ENCODE measurements at regions not wholly inside any gene's neighbourhood (a gene's known extent, or its start where the extent isn't known, plus 50 kb on each side); places are given as distances from the start of the nearest gene placed in this dataset.

DNA sequence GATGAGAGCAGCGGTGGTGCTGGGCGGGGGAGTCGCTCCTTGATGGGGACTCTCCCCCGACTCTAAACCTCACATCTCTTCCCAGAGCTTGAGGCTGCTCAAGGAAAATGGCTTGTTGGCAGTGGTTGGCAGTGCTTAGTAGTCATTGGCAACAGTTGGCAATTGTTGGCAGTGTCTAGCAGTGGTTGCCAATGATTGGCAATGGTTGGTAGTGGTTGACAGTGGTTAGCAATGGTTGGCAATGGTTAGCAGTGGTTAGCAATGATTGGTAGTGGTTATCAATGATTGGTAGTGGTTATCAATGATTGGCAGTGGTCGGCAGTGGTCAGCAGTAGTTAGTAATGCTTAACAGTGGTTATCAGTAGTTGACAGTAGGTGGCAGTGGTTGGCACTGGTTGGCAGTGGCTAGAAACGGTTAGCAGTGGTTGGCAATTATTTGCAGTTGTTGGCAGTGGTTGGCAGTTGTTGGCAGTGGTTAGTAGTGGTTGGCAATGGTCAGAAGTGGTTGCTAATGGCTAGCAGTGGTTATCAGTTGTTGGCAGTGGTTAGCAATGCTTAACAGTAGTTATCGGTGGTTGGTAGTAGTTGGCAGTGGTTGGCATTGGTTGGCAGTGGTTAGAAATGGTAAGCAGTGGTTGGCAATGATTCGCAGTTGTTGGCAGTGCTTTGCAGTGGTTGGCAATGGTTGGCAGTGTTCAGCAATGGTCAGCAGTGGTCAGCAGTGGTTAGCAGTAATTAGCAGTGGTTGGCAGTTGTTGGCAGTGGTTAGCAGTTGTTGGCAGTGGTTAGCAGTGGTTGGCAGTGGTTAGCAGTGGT lies 85.4 kb upstream of the OTOS start:
- DNase-seq (ENCODE audit: extremely low read depth in 1 of 2, low read depth in 1 of 2): no peak

DNA sequence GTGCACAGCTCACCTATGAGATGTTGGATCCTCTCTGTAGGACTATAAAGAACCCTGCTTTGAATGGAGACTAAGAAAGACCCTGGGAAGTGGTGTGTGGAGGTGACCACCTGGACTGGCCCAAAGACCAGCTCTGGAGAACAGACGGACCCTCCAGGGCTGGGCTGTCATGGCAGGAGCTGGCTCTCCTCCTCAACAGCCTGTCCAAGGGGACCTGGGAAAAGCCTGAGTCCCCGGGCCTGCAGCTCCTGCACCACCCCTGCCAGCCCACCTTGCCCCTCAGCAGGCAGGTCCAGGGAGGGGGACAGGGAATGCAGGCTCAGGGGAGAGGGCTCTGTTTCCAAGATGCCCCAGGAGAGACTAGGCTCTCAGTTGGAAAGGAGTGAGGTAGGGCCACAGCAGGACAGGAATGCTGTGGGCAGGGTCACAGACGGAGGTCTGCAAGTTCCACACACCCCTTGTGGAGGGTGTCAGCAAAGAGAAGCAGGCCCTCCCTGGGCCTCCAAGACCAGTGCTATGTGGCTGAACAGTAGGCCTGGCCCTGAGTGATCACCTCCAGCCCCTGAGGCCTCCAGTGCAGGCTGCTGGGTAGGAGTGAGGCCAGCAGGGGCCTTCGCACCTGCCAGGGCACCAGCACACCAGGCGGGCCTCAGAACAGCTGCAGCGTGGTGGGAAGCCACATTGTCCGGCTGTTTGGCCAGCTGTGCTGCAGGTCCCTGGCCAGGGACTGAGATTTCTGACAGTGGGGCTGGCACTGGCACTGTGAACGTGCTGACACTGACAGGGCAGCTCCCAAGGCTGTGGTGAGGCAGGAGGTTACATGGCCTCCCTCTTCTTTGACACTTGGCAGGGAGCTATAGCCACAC lies 86.4 kb upstream of the OTOS start:
- DNase-seq (ENCODE audit: extremely low read depth in 1 of 2, low read depth in 1 of 2): no peak

DNA sequence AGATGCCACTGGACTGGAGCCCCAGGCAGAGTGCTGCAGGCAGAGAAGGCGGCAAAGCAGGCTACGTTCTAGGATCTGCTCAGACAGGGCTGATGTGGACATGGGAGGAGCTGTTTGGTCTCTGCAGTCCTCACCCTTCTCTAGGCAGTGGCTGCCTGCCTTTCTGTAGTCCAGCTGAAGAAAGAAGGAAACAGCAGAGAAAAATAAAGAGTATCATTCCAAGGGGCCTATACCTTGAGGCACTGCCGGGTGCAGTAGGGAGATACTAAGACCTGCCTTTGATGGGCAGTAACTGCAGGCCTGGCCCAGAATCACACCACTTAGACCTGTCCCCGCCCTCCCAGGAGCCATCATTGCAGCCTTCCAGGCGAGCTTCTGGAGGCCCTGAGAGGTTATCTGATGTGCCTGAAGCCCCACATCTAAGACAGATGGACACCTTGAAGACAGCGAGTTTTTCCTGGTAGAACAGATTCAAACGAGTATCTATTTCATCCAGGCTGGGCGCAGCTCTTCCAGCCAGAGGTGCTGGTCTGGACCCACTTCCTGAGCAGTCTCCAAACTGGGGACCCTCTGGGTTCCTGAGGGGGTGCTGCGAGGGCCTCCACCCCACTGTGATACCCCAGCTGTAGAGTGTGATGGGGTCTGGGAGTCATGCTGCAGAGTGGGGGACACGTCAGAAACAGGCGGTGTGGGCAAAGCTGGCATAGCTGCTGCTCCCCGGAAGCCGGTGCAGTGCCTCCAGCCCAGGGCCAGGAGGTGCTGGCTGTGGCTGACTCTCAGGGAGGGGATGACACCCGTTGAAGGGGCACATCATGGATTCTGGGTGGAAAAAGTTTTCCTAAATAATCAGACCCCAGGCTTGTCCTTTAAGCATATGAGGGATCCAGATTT lies 87.3 kb upstream of the OTOS start:
- DNase-seq (ENCODE audit: extremely low read depth in 1 of 2, low read depth in 1 of 2): no peak

DNA sequence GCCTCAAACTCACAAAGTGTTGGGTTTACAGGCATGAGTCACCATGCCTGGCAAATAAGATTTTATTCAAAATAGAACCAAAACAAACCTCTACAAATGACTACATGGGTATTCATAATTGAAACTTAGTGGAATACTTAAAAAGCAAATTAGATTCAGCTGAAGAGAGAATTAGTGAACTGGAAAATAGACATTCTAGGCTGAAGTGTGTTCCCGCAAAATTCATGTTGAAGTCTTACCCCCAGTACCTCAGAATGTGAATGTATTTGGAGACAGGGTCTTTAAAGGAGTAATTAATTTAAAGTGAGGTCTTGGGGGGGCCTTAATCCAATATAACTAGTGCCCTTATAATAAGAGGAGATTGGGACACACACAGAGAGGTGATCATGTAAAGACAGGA lies 88.5 kb upstream of the OTOS start:
- no peak for DNase-seq (ENCODE audit: extremely low read depth in 1 of 2, low read depth in 1 of 2)

DNA sequence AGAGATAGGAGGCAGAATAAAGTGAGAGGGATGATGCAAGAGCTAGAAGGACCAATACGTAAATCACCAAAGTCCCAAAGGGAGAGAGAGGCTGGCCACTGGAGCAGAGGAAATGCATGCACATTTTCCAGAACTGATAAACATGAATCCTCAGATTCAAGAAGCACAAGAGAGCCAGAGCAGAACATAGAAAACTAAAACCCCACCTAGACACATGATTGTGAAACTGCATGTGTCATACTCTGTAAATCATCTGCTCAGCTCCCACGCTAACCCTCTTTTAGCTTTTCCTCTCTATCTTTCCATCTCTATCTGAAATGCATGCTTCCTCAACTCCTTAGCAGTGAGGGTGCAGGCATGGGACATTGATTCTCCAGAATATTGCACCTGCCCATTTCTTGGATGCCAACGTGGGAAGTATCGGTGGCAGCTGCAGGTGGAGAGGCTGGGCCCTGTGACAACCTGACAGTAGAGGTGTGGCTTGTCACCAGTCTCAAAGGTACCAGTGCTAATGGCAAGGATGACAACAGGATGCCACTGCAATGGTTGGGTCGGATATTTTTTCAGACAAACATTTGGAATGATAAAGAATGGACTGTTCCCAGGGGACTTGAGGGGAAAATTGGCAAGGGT lies 89.3 kb upstream of the OTOS start:
- no peak for DNase-seq (ENCODE audit: extremely low read depth in 1 of 2, low read depth in 1 of 2)

DNA sequence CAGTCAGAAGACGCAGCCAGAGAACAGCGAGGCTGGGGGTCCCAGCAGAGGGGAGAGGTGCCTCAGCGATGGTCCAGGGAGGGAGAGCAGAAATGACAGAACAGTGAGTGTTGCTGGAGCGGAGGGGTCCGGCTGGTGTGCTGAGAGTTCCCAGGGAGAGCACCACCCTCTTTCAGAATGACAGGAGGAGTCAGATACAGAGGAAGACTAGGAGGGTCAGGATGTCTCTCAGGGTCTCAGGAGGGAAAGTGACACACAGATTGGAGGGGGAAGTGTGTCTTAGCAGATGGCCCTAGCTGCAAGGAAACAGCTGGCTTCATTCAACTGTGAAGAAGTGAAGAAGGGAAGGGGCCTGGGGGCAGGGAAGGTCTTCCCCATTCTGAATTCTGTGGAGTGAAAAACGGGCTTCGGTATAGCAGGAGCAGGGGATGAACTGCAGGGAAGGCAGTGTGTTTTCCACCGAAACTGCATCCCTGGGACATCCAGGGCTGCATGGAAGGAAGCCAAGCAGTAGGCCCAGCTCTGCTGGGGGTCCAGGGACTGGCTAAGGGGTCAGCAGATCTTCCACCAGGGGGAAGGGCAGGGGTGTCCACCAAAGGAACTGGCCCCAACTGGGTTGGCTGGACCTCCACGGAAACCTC lies 90.0 kb upstream of the OTOS start:
- DNase-seq (ENCODE audit: extremely low read depth in 1 of 2, low read depth in 1 of 2): no peak

DNA sequence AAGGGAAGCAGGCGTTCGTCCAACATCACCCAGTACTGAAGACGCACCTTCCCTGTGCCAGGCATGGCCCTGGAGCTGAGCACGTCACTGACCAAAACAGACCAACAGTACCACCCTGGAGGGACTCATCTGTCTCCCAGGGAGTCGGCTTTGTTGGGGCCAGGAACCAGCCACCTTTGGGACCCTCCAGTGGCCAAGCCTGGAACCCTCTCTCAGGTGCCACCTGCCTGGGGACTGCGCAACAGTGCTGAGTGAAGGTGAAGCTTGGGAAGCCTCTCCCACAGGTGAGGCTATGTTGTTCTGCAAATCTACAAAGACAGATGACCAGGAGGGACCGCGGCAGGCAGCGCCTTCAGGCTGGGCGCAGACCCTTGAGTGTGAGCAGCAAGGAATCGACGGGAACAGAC lies 91.4 kb upstream of the OTOS start:
- no peak for DNase-seq (ENCODE audit: extremely low read depth in 1 of 2, low read depth in 1 of 2)

DNA sequence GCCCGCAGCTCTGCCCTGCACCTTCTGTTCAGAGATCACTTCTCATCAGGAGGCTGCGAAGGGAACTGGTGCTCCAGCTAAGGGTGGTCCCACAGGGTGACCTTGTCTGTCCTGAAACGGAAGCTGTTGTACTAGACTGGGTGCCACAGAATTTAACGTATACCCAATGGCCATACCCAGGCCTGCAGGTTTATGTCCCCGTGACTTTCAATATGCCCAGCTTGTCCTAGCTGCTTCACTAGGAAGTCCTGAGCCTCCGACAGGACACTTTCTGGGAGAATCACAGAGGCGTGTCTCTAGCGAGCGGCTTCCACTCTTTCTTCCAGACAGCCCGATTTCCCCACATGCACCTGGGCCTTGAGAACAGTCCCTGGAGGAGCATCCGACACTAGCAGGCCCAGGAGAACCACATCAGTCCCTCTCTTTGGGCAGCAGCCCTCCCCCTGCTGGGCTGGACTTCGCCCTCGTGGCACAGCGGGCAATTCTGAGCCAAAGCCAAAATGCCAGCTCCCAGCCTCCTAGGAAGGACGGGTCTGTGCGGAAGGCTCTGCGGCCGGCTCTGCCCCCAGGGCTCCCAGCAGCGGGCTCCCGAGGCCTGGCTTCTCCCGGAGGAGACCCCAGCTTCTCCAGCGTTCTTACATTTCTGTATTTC lies 91.9 kb upstream of the OTOS start:
- no peak for DNase-seq (ENCODE audit: extremely low read depth in 1 of 2, low read depth in 1 of 2)

DNA sequence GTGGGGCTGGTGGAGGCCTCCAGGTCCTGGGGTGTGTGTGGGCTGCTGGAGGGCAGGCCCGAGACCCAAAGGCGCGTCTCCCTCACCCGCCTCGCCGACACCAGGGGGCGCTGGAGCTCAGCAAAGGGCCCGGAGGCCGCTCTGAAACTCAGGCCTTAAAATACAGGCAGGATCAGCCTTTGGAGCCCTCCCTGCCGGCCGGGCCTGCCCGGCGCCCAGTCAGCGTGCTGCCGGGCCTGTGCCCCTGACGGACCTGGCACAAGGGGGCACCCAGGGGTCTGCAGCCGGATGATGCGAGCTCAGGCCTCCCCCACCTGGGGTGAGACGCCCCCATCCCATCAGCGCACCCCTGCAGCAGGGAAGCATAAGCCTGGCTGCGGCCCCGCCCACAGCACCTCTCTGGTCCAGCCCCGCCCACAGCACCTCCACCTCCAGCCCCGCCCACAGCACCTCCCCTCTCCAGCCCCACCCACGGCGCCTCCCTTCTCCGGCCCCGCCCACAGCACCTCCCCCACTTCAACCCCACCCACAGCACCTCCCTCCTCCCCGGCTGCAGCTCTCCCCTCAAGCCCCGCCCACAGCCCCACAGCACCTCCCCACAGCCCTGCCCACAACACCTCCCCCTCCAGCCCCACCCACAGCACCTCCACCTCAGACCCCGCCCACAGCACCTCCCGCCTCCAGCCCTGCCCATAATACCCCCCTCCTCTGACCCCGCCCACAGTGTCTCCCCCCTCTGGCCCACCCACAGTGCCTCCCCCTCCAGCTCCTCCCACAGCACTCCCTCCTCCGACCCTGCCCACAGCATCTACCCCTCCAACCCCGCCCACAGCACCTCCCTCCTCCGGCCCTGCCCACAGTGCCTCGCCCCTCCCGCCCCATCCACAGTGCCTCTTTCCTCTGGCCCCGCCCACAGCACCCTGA lies 92.8 kb upstream of the OTOS start:
- DNase-seq (ENCODE audit: extremely low read depth in 1 of 2, low read depth in 1 of 2): peak; percentile 17 to 58

DNA sequence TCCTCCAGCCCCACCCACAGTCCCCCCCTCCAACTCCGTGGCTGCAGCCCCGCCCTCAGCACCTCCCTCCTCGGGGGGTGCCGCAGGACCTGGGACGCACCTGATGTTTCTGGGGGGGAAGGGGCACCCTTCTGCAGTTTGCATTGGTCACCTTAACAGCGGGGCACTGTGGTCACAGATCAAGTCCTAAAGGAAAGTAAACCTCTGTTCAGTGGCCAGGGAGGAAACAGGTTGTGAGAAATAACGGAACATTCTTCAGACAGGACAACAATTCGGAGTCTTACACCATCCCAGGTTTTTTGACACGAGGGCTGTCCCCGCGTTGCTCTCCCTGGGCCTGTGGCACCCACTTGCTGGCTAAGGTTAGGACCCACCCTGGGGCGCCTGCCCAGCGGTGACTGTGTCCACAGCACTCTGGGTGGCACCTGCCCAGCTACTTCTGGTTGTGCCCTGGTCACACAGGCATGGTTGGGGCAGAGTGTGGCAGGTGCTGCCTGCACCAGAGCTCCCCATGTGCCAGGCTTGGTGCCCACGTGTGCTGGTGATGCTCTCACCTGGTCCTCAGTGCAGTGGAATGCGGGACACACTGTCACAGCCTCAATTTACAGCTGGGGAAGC lies 93.5 kb upstream of the OTOS start:
- no peak for DNase-seq (ENCODE audit: extremely low read depth in 1 of 2, low read depth in 1 of 2)

DNA sequence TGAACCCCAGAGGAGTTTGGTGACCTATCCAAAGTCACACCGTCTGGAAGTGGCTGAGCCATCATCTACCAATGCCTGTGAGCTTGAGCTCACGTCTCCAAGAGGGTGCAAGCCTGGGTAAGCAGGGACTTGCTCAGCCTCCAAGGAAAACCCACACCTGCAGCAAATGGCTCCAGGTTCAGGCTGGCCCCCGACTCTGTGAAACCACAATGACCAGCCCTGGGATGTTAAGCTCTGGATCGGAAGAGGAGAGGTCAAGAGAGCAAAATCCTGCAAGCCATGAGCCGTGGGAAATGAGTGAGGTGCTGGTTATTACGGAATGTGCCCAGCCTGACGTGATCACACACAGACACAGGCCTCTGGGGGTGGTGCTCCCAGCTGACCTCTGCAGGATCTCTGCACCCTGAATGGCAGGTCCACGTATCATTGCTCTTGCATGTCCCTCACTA lies 94.1 kb upstream of the OTOS start:
- DNase-seq (ENCODE audit: extremely low read depth in 1 of 2, low read depth in 1 of 2): no peak

DNA sequence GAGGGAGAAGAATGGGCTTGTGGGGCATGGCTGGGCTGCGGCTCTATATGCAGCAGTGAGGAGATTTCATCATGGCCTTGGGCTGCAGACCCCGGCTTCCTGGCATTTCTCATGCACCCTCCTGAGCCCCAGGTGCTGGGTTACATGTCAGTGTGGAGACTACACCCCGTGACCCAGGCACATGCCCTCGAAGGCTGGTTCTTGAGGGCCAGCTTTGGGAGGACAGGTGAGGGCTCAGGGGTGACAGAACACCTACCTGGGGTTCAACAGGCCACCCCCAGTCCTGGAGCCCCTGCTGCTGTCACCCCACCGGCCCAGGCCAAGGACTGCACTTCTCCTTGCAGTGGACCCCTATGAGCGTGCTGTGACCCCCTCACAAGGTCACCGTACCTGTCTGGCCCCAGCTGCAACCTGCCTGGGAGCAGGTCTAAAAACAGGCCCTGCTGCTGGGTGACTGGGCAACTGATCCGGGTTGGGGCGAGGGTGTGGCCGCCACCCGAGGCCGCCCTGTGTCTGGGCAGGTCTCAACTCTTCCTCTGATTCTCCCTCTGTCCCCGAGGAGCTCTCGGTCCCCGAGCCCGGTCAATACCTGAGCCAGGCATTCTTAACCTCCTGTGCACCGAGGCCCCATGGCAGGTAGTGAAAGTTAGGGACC lies 94.8 kb upstream of the OTOS start:
- no peak for DNase-seq (ENCODE audit: extremely low read depth in 1 of 2, low read depth in 1 of 2)

DNA sequence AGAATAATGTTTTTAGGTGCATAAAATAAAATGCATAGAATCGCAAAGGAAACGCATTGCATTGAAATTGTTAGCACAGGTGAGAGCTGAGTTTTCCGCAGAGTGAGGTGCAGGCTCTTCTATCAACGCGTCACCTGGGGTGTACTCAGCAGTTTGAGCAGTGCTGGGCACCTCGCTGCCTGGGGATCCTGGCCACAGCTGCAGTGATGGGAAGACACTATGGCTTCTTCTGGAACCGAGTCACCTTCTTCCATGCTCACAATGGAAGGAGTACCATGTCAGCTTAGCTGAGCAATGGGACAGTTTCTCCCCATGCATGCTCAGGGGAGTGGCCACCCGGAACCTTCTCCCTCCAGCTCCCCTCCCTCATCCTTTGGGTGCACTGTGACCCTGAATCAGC lies 95.4 kb upstream of the OTOS start:
- DNase-seq (ENCODE audit: extremely low read depth in 1 of 2, low read depth in 1 of 2): no peak

DNA sequence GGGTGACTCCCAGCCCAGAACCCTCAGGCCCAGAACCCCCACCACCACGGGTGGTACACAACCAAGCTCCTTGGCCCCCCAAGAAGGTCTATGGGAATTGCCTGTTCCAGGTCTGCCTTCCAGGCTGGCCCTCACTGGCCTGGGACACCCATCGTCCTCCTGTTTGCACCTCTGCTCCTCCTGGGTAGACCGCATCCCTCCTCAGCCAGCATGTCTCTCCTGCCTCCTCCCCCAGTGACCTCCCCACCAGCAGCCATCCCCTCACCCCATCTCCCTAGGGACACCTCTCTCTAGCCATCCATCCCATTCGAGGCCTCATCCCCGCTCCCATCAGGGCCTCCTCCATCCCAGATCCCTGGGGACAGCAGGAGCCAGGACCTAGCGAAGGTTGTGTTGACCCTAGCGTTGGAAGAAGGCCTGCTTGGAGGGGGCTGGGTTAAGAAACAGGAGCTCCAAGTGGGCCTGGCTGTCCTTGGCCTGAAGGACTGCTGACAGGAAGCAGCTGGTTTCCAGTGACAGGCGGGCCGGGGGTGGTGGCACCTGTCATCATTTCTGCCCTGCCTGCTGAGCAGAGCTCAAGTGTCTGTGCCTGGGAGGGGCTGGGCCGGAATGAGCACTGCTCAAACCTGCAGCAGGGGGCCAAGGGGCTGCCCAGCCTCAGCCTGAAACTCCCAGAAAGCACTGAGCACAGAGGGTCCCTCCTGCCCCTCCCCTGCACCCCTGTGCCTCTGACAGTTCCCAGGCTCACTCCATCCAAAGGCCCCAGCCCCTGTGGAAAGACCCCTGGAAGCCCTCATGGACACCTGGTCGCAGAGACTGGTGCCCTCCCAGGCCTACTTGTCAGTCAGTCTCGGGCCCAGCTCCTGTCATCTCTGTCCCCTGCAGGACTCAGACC lies 96.0 kb upstream of the OTOS start:
- no peak for DNase-seq (ENCODE audit: extremely low read depth in 1 of 2, low read depth in 1 of 2)

DNA sequence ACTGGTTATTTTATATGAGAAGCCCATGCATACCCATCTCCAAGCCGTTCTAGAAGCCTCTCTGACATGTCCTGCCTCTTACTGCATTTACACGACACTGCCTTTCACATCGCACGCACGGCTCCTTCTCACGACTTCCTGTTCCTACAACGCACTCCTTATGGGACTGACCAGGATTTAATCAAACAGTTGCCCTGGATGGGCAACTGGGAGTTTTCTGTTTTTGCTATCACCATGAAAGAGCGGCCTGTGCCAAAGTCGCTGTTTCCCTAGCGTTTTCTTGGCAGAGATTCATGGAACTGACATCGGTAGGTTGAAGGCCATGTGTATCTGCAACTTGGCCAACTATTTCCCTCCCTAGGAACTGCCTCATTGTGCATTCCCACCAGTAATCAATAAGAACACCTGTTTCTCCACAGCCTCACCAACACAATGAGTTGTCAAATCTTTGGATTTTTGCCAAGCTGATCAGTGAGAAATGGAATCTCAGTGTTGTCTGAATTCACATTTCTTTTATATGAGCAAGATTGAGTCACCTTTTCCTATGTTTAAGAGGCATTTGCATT lies 97.2 kb upstream of the OTOS start:
- DNase-seq (ENCODE audit: extremely low read depth in 1 of 2, low read depth in 1 of 2): no peak

DNA sequence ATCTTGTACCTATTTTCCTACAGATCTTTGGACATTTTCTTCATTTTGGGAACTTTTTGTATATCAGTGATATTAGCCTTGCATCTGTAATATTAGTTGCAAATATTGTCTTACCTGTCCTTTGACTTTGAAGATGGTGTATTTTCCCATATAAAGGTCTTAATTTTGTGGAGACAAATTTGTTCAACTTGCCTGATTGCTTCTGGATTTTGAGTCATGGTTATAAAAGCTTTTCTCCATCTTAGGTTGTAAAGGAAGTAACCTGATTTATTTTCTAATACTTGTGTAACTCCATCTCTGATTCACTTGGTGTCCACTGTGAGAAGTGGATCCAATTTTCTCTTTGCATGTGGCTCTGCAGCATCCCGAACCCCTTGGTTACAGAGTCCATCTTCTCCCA lies 97.7 kb upstream of the OTOS start:
- no peak for DNase-seq (ENCODE audit: extremely low read depth in 1 of 2, low read depth in 1 of 2)

Measured in activated CD8-positive, alpha-beta memory T cell treated with anti-CD3 and anti-CD28 coated beads for 1 hour (primary cell).